NCI-H82 treated with DMSO at 0.1 percent for 48 hours (cell line): ENCODE measurements at regions not wholly inside any gene's neighbourhood (a gene's known extent, or its start where the extent isn't known, plus 50 kb on each side); places are given as distances from the start of the nearest gene placed in this dataset.
A peak's percentile ranks its signal among the peaks of the same experiment; 100 is the strongest.

Source experiments
- DNase-seq: peaks from one replicate; lab custom pipeline; 2025; ENCODE audit not compliant: unreplicated experiment; lab: John Stamatoyannopoulos, UW

- DNase-seq = no peak
Observed at GRCh38 chr1:93815366-93816110, 63.5 kb downstream of the DNTTIP2 start.

- DNase-seq = no peak
Observed at GRCh38 chr1:93814795-93815340, 64.1 kb downstream of the DNTTIP2 start.

- peak; percentile 46 for DNase-seq
Observed at GRCh38 chr1:93814059-93814794, 64.8 kb downstream of the DNTTIP2 start.

- no peak for DNase-seq
Observed at GRCh38 chr1:93813076-93813475, 65.9 kb downstream of the DNTTIP2 start.

GRCh38 chr1:93811326-93812065, 67.5 kb downstream of the DNTTIP2 start:
- no peak for DNase-seq

- no peak for DNase-seq
Observed at GRCh38 chr1:93810316-93810715, 68.7 kb downstream of the DNTTIP2 start.

GRCh38 chr1:93808871-93809270, 70.1 kb downstream of the DNTTIP2 start:
- no peak for DNase-seq

GRCh38 chr1:93807311-93807930, 71.6 kb downstream of the DNTTIP2 start:
- no peak for DNase-seq

- no peak for DNase-seq
Observed at GRCh38 chr1:93805027-93805610, 73.9 kb downstream of the DNTTIP2 start.

GRCh38 chr1:93804412-93804811, 74.6 kb downstream of the DNTTIP2 start:
- DNase-seq = no peak

- DNase-seq = no peak
Observed at GRCh38 chr1:93801471-93801870, 77.5 kb downstream of the DNTTIP2 start.

GRCh38 chr1:93800856-93801255, 78.2 kb downstream of the DNTTIP2 start:
- DNase-seq = no peak

GRCh38 chr1:93798291-93798690, 80.7 kb downstream of the DNTTIP2 start:
- no peak for DNase-seq

GRCh38 chr1:93784538-93784937, 94.5 kb downstream of the DNTTIP2 start:
- no peak for DNase-seq

GRCh38 chr1:93783876-93784275, 95.1 kb downstream of the DNTTIP2 start:
- DNase-seq = no peak

- no peak for DNase-seq
Observed at GRCh38 chr1:93779540-93780165, 98.0 kb upstream of the BCAR3 start.

- DNase-seq = no peak
Observed at GRCh38 chr1:93778457-93778856, 96.8 kb upstream of the BCAR3 start.

- no peak for DNase-seq
Observed at GRCh38 chr1:93777255-93777654, 95.6 kb upstream of the BCAR3 start.

- DNase-seq = no peak
Observed at GRCh38 chr1:93776728-93777127, 95.1 kb upstream of the BCAR3 start.

GRCh38 chr1:93775224-93775623, 93.6 kb upstream of the BCAR3 start:
- DNase-seq = no peak
